Activated CD8-positive, alpha-beta T cell treated with anti-CD3 and anti-CD28 coated beads for 36 hours (primary cell): ENCODE measurements at regions not wholly inside any gene's neighbourhood (a gene's known extent, or its start where the extent isn't known, plus 50 kb on each side); places are given as distances from the start of the nearest gene placed in this dataset.
"Not testable (repeated sequence)": the region's sequence is repeated elsewhere in the genome, so short reads cannot be mapped to it uniquely, and the experiment has no call there.

ENCODE experiments used
- ATAC-seq: fragments of 200-7000 bp; cut with Tn5 transposase; one replicate; pipeline ENCODE4 v1.10.0; 2021; ENCODE audit warnings: mild to moderate bottlenecking, moderate library complexity
- CTCF ChIA-PET: fragments of 350-600 bp; sonication (Branson Sonifier 250); formaldehyde crosslinking; loops from one replicate; lab custom pipeline; 2021; ENCODE audit warnings: antibody characterized with exemption; lab: Charles Lee
- POLR2A ChIA-PET: fragments of 350-600 bp; sonication (Branson Sonifier 250); formaldehyde crosslinking; loops from one replicate; lab custom pipeline; 2021; ENCODE audit warnings: antibody characterized with exemption; lab: Charles Lee
- DNase-seq: peaks from one replicate; pipeline ENCODE4 v3.0.0-alpha.2; 2020
- H3K27ac Mint-ChIP-seq: one replicate; pipeline ENCODE4 v1.8.0; 2021; ENCODE audit warnings: mild to moderate bottlenecking, mixed read lengths
- H3K27me3 Mint-ChIP-seq: one replicate; pipeline ENCODE4 v1.8.0; 2021; ENCODE audit warnings: mixed read lengths
- H3K36me3 Mint-ChIP-seq: one replicate; pipeline ENCODE4 v1.8.0; 2021; ENCODE audit warnings: low read depth, mixed read lengths
- H3K4me1 Mint-ChIP-seq: one replicate; pipeline ENCODE4 v1.8.0; 2021; ENCODE audit warnings: low read depth, mixed read lengths
- H3K4me3 Mint-ChIP-seq: one replicate; pipeline ENCODE4 v1.8.0; 2021; ENCODE audit warnings: mild to moderate bottlenecking, moderate library complexity, mixed read lengths
- H3K9me3 Mint-ChIP-seq: one replicate; pipeline ENCODE4 v1.8.0; 2021; ENCODE audit warnings: mixed read lengths
- intact Hi-C: fragments of 100-400 bp; cut with micrococcal nuclease; formaldehyde crosslinking; loops from one replicate; pipeline ENCODE4 v1.10.0; 2022
- TF ChIP-seq, protein P1 (sequence below): fragments of 200-600 bp; IDR thresholded peaks from one replicate; pipeline ENCODE4 v1.8.0; 2022; ENCODE audit warnings: antibody characterized with exemption, mild to moderate bottlenecking

GRCh38 chr4:128536746-128537145 is 249.1 kb upstream of the PGRMC2 start:
- intact Hi-C loops = no loop called here
- no peak overlapping the region for H3K27ac Mint-ChIP-seq
- TF ChIP-seq, protein P1, sequence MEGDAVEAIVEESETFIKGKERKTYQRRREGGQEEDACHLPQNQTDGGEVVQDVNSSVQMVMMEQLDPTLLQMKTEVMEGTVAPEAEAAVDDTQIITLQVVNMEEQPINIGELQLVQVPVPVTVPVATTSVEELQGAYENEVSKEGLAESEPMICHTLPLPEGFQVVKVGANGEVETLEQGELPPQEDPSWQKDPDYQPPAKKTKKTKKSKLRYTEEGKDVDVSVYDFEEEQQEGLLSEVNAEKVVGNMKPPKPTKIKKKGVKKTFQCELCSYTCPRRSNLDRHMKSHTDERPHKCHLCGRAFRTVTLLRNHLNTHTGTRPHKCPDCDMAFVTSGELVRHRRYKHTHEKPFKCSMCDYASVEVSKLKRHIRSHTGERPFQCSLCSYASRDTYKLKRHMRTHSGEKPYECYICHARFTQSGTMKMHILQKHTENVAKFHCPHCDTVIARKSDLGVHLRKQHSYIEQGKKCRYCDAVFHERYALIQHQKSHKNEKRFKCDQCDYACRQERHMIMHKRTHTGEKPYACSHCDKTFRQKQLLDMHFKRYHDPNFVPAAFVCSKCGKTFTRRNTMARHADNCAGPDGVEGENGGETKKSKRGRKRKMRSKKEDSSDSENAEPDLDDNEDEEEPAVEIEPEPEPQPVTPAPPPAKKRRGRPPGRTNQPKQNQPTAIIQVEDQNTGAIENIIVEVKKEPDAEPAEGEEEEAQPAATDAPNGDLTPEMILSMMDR = no peak
- no peak overlapping the region for H3K4me3 Mint-ChIP-seq
- DNase-seq = no peak
- H3K9me3 Mint-ChIP-seq = no peaks in the 10 kb centered on the region
- no peak for ATAC-seq
- H3K36me3 Mint-ChIP-seq = no peaks in the 10 kb centered on the region
- ChIA-PET CTCF (no interaction called here), POLR2A (no interaction called here)
- peaks cover 10% of the 10 kb centered on the region for H3K27me3 Mint-ChIP-seq
- H3K4me1 Mint-ChIP-seq = no peaks in the 10 kb centered on the region

- ATAC-seq, intact Hi-C loops, H3K27ac Mint-ChIP-seq, DNase-seq, H3K4me3 Mint-ChIP-seq, POLR2A ChIA-PET, H3K4me1 Mint-ChIP-seq, CTCF ChIA-PET, H3K36me3 Mint-ChIP-seq, H3K9me3 Mint-ChIP-seq: not testable (repeated sequence)
- H3K27me3 Mint-ChIP-seq = peaks cover 14% of the 10 kb centered on the region
Measured at GRCh38 chr4:128535510-128535909, 247.9 kb upstream of the PGRMC2 start.

- DNase-seq = no peak
- peaks cover 14% of the 10 kb centered on the region for H3K27me3 Mint-ChIP-seq
- H3K4me1 Mint-ChIP-seq = peaks cover 3% of the 10 kb centered on the region
- H3K9me3 Mint-ChIP-seq = no peaks in the 10 kb centered on the region
- ATAC-seq = no peak
- intact Hi-C loops = no loop called here
- TF ChIP-seq, protein P1 = no peak
- CTCF ChIA-PET = interaction anchor here (1.3 kb wide), 1 partner anchor 9 kb away, joined by 3 read pairs; no protein-coding TSS in a partner anchor
- no peak overlapping the region for H3K27ac Mint-ChIP-seq
- H3K4me3 Mint-ChIP-seq = no peak overlapping the region
- H3K36me3 Mint-ChIP-seq = no peaks in the 10 kb centered on the region
- POLR2A ChIA-PET = interaction anchor here (1.1 kb wide), 1 partner anchor 25 kb away, joined by 3 read pairs; no protein-coding TSS in a partner anchor
Measured at GRCh38 chr4:128528793-128529553, 241.4 kb upstream of the PGRMC2 start.

GRCh38 chr4:128527946-128528576 is 240.4 kb upstream of the PGRMC2 start:
- DNase-seq = no peak
- no peak for ATAC-seq
- ChIA-PET POLR2A (interaction anchor here (1.1 kb wide), 1 partner anchor 25 kb away, joined by 3 read pairs; no protein-coding TSS in a partner anchor), CTCF (interaction anchor here (1.3 kb wide), 1 partner anchor 10 kb away, joined by 3 read pairs; no protein-coding TSS in a partner anchor)
- H3K9me3 Mint-ChIP-seq = no peaks in the 10 kb centered on the region
- H3K27ac Mint-ChIP-seq = no peak overlapping the region
- intact Hi-C loops = no loop called here
- no peaks in the 10 kb centered on the region for H3K36me3 Mint-ChIP-seq
- no peak overlapping the region for H3K4me3 Mint-ChIP-seq
- TF ChIP-seq, protein P1 = no peak
- peaks cover 13% of the 10 kb centered on the region for H3K27me3 Mint-ChIP-seq
- H3K4me1 Mint-ChIP-seq = peaks cover 3% of the 10 kb centered on the region

DNA sequence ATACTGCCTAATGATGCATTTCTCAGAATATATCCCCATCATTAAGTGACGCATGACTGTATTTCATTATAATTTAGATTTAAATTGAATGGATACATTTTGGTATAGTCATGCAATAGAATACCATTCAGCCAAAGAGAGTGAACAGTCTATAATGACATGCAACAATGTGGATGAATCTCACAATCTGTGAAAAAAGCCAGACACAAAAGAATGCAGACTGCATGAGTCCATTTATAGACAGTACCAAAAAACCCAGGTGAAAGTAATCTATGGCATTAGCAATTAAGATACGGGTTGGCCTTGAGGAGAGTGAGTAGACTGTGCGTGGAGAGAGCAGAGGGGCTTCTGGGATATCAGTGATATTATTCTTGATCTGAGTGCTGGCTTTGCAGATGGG is 239.7 kb upstream of the PGRMC2 start:
- no peaks in the 10 kb centered on the region for H3K9me3 Mint-ChIP-seq
- H3K27ac Mint-ChIP-seq = no peak overlapping the region
- no peaks in the 10 kb centered on the region for H3K36me3 Mint-ChIP-seq
- TF ChIP-seq, protein P1 = no peak
- ATAC-seq = no peak
- no peak overlapping the region for H3K4me3 Mint-ChIP-seq
- ChIA-PET POLR2A (no interaction called here), CTCF (no interaction called here)
- H3K4me1 Mint-ChIP-seq = peaks cover 3% of the 10 kb centered on the region
- intact Hi-C loops = no loop called here
- DNase-seq = no peak
- peaks cover 9% of the 10 kb centered on the region for H3K27me3 Mint-ChIP-seq
